ENCODE measurements at regions not wholly inside any gene's neighbourhood (a gene's known extent, or its start where the extent isn't known, plus 50 kb on each side); places are given as distances from the start of the nearest gene placed in this dataset.

GRCh38 chr7:10802526-10802925 is 171.1 kb upstream of the PHF14 start:
- Histone ChIP-seq H3K27ac (no peak overlapping the region), H3K36me3 (replicated peaks in 1 of 2; ENCODE audit: insufficient read depth in 1 of 2, low read depth in 2 of 2) (no peaks in the 10 kb centered on the region), H3K27me3 (no peaks in the 10 kb centered on the region), H3K4me1 (no peaks in the 10 kb centered on the region), H3K9me3 (no peaks in the 10 kb centered on the region), H3K4me3 (no peak overlapping the region)
- 78 to 80% methylated on average over 2 of the region's 2 CpGs for WGBS, 2 donors
- DNase-seq: no peak
- no peak for TF ChIP-seq CTCF (IDR thresholded peaks at IDR 0.05)
- no peak for TF ChIP-seq POLR2A (IDR thresholded peaks at IDR 0.05)
- ATAC-seq: no peak
- intact Hi-C loops (cut with DNase I): no loop called here

DNA sequence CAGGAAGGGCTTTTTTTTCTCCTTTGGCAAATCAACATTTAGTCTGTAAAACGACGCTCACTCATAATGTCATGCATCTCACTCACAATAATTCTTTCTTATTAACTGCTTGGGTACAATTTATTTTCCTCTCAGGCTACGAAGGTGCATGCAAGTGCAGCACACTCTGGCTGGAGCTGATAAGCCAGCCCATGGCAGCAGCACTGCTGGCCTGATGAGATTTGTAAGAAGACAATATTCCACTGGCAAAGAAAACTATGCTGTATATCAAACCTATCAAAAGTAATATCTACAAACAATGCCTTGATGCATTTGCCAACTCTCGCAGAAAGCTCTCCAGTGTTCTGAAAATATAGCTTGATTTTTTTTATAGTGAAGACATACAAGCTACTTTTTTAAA is 170.0 kb upstream of the PHF14 start:
- ATAC-seq (no peak), DNase-seq (no peak)
- H3K9me3 ChIP-seq: no peaks in the 10 kb centered on the region
- TF ChIP-seq CTCF (IDR thresholded peaks at IDR 0.05) (no peak), POLR2A (IDR thresholded peaks at IDR 0.05) (no peak)
- intact Hi-C loops (cut with DNase I): no loop called here
- H3K4me3 ChIP-seq: no peak overlapping the region
- no peaks in the 10 kb centered on the region for H3K36me3 ChIP-seq (replicated peaks in 1 of 2; ENCODE audit: insufficient read depth in 1 of 2, low read depth in 2 of 2)
- no peak overlapping the region for H3K27ac ChIP-seq
- WGBS, 2 donors: 47 to 62% methylated on average over 4 of the region's 4 CpGs
- no peaks in the 10 kb centered on the region for H3K27me3 ChIP-seq
- H3K4me1 ChIP-seq: no peaks in the 10 kb centered on the region

DNA sequence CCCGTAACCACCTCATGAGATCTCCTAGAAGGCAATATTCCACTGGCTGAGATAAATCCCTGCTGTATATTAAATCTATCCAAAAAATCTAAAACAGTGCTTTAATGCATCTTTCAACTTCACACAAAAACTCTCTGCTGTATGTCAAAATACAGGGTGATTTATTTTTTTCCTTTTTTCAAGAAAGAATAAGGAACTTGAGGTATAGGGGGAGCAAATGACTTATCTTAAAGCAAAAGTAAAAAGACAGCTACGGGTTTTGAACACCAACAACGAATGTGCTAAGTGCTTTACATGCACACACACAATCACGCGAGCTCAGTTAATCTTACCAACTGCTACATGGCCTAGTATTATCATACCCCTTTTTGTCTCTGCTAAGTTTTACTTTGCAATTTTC is 168.9 kb upstream of the PHF14 start:
- Histone ChIP-seq H3K4me1 (no peaks in the 10 kb centered on the region), H3K9me3 (no peaks in the 10 kb centered on the region), H3K4me3 (no peak overlapping the region), H3K27ac (no peak overlapping the region), H3K36me3 (replicated peaks in 1 of 2; ENCODE audit: insufficient read depth in 1 of 2, low read depth in 2 of 2) (no peaks in the 10 kb centered on the region), H3K27me3 (no peaks in the 10 kb centered on the region)
- ATAC-seq (no peak), DNase-seq (no peak)
- TF ChIP-seq POLR2A (IDR thresholded peaks at IDR 0.05) (no peak), CTCF (IDR thresholded peaks at IDR 0.05) (no peak)
- intact Hi-C loops (cut with DNase I): no loop called here
- 70 to 78% methylated on average over 5 of the region's 5 CpGs for WGBS, 2 donors

DNA sequence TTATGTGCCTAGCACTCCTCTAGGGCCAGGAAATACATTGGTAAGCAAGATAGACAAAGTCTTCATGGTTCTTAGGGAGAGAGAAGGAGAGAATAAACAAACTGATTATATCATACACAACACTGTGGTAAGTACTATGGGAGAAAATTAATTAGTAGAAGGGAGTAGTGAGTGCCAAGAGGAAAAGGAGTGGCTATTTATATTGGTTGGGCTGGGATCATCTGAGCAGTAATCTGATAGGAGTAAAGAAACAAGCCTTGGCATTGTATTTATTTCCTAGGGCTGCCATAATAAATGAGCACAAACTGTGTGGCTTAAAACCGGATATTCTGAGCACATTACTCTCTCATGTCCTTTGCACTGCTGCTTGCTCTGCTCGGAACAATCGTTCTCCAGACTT is 158.1 kb upstream of the PHF14 start:
- ATAC-seq (no peak), DNase-seq (no peak)
- Histone ChIP-seq H3K4me3 (no peak overlapping the region), H3K27ac (no peak overlapping the region), H3K36me3 (replicated peaks in 1 of 2; ENCODE audit: insufficient read depth in 1 of 2, low read depth in 2 of 2) (no peaks in the 10 kb centered on the region), H3K9me3 (no peaks in the 10 kb centered on the region), H3K4me1 (no peaks in the 10 kb centered on the region), H3K27me3 (no peaks in the 10 kb centered on the region)
- TF ChIP-seq POLR2A (IDR thresholded peaks at IDR 0.05) (no peak), CTCF (IDR thresholded peaks at IDR 0.05) (no peak)
- intact Hi-C loops (cut with DNase I): no loop called here
- 46 to 54% methylated on average over 3 of the region's 3 CpGs for WGBS, 2 donors

- Histone ChIP-seq H3K4me3 (no peak overlapping the region), H3K4me1 (no peaks in the 10 kb centered on the region), H3K36me3 (replicated peaks in 1 of 2; ENCODE audit: insufficient read depth in 1 of 2, low read depth in 2 of 2) (no peaks in the 10 kb centered on the region), H3K27ac (no peak overlapping the region), H3K9me3 (no peaks in the 10 kb centered on the region), H3K27me3 (no peaks in the 10 kb centered on the region)
- no peak for TF ChIP-seq POLR2A (IDR thresholded peaks at IDR 0.05)
- WGBS, 2 donors: 67 to 68% methylated on average over 4 of the region's 4 CpGs
- no peak for DNase-seq
- ATAC-seq: no peak
- intact Hi-C loops (cut with DNase I): no loop called here
These were observed 152.5 kb upstream of the PHF14 start for GRCh38 chr7:10821156-10821555.
